Brain pericyte (primary cell): ENCODE measurements at regions not wholly inside any gene's neighbourhood (a gene's known extent, or its start where the extent isn't known, plus 50 kb on each side); places are given as distances from the start of the nearest gene placed in this dataset.

Source experiments
- DNase-seq: peaks from one replicate; pipeline ENCODE4 v3.0.0-alpha.2; 2012; ENCODE audit warnings: low read depth, low spot score

GRCh38 chr4:154088741-154089140 lies 299.9 kb upstream of the SFRP2 start:
- DNase-seq: no peak

GRCh38 chr4:154086247-154086646 lies 297.4 kb upstream of the SFRP2 start:
- DNase-seq: no peak

- no peak for DNase-seq
Observed at GRCh38 chr4:154084864-154085263, 296.0 kb upstream of the SFRP2 start.

- no peak for DNase-seq
Observed at GRCh38 chr4:154082760-154083535, 294.1 kb upstream of the SFRP2 start.

- no peak for DNase-seq
Observed at GRCh38 chr4:154081391-154081790, 292.5 kb upstream of the SFRP2 start.

- DNase-seq: no peak
Observed at GRCh38 chr4:154078504-154079350, 289.8 kb upstream of the SFRP2 start.

GRCh38 chr4:154076921-154077320 lies 288.0 kb upstream of the SFRP2 start:
- DNase-seq: no peak

GRCh38 chr4:154073107-154073822 lies 284.4 kb upstream of the SFRP2 start:
- no peak for DNase-seq

- no peak for DNase-seq
Observed at GRCh38 chr4:154067786-154068185, 278.9 kb upstream of the SFRP2 start.

GRCh38 chr4:154065368-154065767 lies 276.5 kb upstream of the SFRP2 start:
- DNase-seq: no peak

GRCh38 chr4:154064244-154064643 lies 275.4 kb upstream of the SFRP2 start:
- no peak for DNase-seq

GRCh38 chr4:154049457-154050181 lies 260.7 kb upstream of the SFRP2 start:
- no peak for DNase-seq

GRCh38 chr4:154047733-154048132 lies 258.9 kb upstream of the SFRP2 start:
- no peak for DNase-seq

GRCh38 chr4:154044742-154045485 lies 256.0 kb upstream of the SFRP2 start:
- no peak for DNase-seq

GRCh38 chr4:154044108-154044531 lies 255.2 kb upstream of the SFRP2 start:
- no peak for DNase-seq

- no peak for DNase-seq
Observed at GRCh38 chr4:154041640-154042039, 252.8 kb upstream of the SFRP2 start.

GRCh38 chr4:154039435-154040343 lies 250.8 kb upstream of the SFRP2 start:
- DNase-seq: no peak

GRCh38 chr4:154036856-154037255 lies 248.0 kb upstream of the SFRP2 start:
- DNase-seq: no peak

GRCh38 chr4:154035341-154035740 lies 246.5 kb upstream of the SFRP2 start:
- no peak for DNase-seq

GRCh38 chr4:154033921-154034320 lies 245.0 kb upstream of the SFRP2 start:
- DNase-seq: no peak
